HG03066 (cell line): ENCODE measurements at regions not wholly inside any gene's neighbourhood (a gene's known extent, or its start where the extent isn't known, plus 50 kb on each side); places are given as distances from the start of the nearest gene placed in this dataset.

ENCODE experiments used
- ATAC-seq: cut with Tn5 transposase; IDR thresholded peaks from one replicate; pipeline ENCODE4 v1.9.1; 2021; ENCODE audit warnings: low read depth; ENCODE audit not compliant: unreplicated experiment

DNA sequence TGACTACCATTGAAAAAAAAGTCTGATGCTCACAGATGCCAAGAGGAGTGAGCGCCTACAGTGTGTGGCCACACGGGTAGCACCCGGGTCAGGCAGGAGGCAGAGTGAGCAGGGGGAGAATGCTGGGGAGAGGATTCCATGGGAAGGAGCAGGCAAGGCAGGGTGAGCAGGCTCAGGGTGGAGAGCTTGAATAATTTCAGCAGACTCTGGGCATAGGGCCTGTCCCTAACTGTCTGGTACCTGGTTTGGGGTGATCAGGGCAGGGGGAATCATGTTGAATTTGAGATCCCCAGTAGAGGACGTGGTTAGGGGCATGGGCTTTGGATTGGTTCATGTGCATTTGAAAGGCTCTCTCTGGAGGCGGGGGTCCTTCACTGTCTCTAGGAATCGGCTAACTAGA, 51.2 kb upstream of the TLR3 start:
- ATAC-seq = no peak

DNA sequence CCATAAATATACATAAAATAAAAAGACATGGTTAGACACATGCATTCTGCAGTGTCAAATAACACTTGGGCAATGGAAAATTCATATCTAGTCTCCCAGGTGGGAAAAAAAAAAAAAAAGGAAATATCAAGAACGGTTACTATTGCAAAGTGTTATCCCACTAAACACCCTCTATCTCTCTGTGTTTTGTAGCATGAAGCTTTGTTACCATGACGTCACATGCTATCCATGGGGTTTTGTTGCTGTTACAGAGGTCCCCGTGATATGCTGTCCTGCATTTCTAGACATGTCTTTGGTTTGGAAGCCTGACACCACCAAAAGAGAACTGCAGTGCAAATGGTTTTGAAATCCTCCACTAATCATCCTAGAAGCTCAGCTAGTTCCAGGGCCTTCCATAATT, 50.7 kb upstream of the TLR3 start:
- no peak for ATAC-seq

DNA sequence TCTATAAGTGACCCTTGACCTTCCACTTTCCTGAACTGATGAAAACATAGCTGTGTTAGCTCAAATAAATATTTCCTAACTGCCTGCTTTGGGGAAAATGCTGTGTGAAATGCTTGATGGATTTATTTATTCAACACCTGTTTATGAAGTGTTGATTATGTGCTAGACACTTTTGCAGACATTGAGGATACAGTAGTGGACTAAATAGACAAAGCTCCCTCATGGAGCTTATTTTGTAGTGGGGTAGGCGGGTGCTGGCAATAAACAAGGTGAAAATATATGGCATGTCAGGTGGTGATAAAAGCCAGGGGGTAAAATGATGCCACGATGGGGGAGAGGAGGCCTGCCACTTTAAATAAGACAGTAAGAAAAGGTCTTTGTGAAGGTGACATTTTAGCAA, 50.2 kb upstream of the TLR3 start:
- no peak for ATAC-seq
